ENCODE measurements at regions not wholly inside any gene's neighbourhood (a gene's known extent, or its start where the extent isn't known, plus 50 kb on each side); places are given as distances from the start of the nearest gene placed in this dataset.

- Histone ChIP-seq H3K36me3 (ENCODE audit: control insufficient read depth in 2 of 2, insufficient read depth in 1 of 2, low read length in 2 of 2) (no peaks in the 10 kb centered on the region), H3K27ac (ENCODE audit: extremely low read depth, low read depth, low read length) (no peak overlapping the region), H3K4me3 (ENCODE audit: low read depth, low read length) (no peak overlapping the region), H3K9me3 (ENCODE audit: control insufficient read depth, insufficient read depth, low read depth, low read length) (no peaks in the 10 kb centered on the region), H3K4me1 (ENCODE audit: control insufficient read depth, insufficient read depth, low read length) (no peaks in the 10 kb centered on the region)
- ChIA-PET CTCF (interaction anchor here (0.6 kb wide), 1 partner anchor 144 kb away, joined by 4 read pairs; no protein-coding TSS in a partner anchor), POLR2A (no interaction called here)
- no peak for TF ChIP-seq KLF10 (tag by site-specific recombination; IDR thresholded peaks at IDR 0.05)
- no peak for TF ChIP-seq ZNF521 (tag by site-specific recombination; IDR thresholded peaks at IDR 0.05)
- TF ChIP-seq ZNF777 (tag by site-specific recombination; IDR thresholded peaks at IDR 0.05; ENCODE audit: borderline replicate concordance), result no peak
- TF ChIP-seq ZNF701 (tag by site-specific recombination; IDR thresholded peaks at IDR 0.05), result no peak
- no peak for TF ChIP-seq ZNF19 (tag by site-specific recombination; IDR thresholded peaks at IDR 0.05; ENCODE audit: low read depth)
- TF ChIP-seq ZNF155 (tag by site-specific recombination; IDR thresholded peaks at IDR 0.05), result no peak
- no peak for TF ChIP-seq ZNF548 (tag by site-specific recombination; IDR thresholded peaks at IDR 0.05)
- no peak for TF ChIP-seq ZNF664 (tag by site-specific recombination; IDR thresholded peaks at IDR 0.05)
- TF ChIP-seq KLF1 (tag by site-specific recombination; IDR thresholded peaks at IDR 0.05), result no peak
- no peak for TF ChIP-seq PATZ1 (tag by site-specific recombination; IDR thresholded peaks at IDR 0.05)
- no peak for TF ChIP-seq ZNF292 (tag by site-specific recombination; IDR thresholded peaks at IDR 0.05; ENCODE audit: borderline replicate concordance, low read depth)
- no peak for TF ChIP-seq ZNF48 (tag by site-specific recombination; IDR thresholded peaks at IDR 0.05)
- TF ChIP-seq ZSCAN4 (tag by site-specific recombination; IDR thresholded peaks at IDR 0.05), result no peak
- no peak for TF ChIP-seq ZNF138 (tag by site-specific recombination; IDR thresholded peaks at IDR 0.05; ENCODE audit: borderline replicate concordance)
- TF ChIP-seq ZNF302 (tag by site-specific recombination; IDR thresholded peaks at IDR 0.05; ENCODE audit: low read depth), result no peak
- no peak for TF ChIP-seq ZNF311 (tag by site-specific recombination; IDR thresholded peaks at IDR 0.05; ENCODE audit: borderline replicate concordance)
- no peak for TF ChIP-seq ZNF692 (tag by site-specific recombination; IDR thresholded peaks at IDR 0.05)
Observed at GRCh38 chrX:43479070-43479469, 177.0 kb upstream of the MAOA start.

- ChIA-PET CTCF (interaction anchor here (0.7 kb wide), 1 partner anchor 222 kb away, joined by 3 read pairs; no protein-coding TSS in a partner anchor), POLR2A (no interaction called here)
- Histone ChIP-seq H3K9me3 (ENCODE audit: control insufficient read depth, insufficient read depth, low read depth, low read length) (no peaks in the 10 kb centered on the region), H3K4me1 (ENCODE audit: control insufficient read depth, insufficient read depth, low read length) (no peaks in the 10 kb centered on the region), H3K27ac (ENCODE audit: extremely low read depth, low read depth, low read length) (no peak overlapping the region), H3K4me3 (ENCODE audit: low read depth, low read length) (no peak overlapping the region), H3K36me3 (ENCODE audit: control insufficient read depth in 2 of 2, insufficient read depth in 1 of 2, low read length in 2 of 2) (no peaks in the 10 kb centered on the region)
- TF ChIP-seq ZNF660 (tag by site-specific recombination; IDR thresholded peaks at IDR 0.05) (no peak), ZSCAN4 (tag by site-specific recombination; IDR thresholded peaks at IDR 0.05) (no peak), ZNF292 (tag by site-specific recombination; IDR thresholded peaks at IDR 0.05; ENCODE audit: borderline replicate concordance, low read depth) (no peak), ZNF433 (tag by site-specific recombination; IDR thresholded peaks at IDR 0.05; ENCODE audit: low read depth) (no peak), ZNF146 (tag by site-specific recombination; IDR thresholded peaks at IDR 0.05) (no peak), ZNF513 (tag by site-specific recombination; IDR thresholded peaks at IDR 0.05) (no peak), HOXA7 (CRISPR knock-in tag; IDR thresholded peaks at IDR 0.05; ENCODE audit: borderline replicate concordance) (no peak), MEIS1 (CRISPR knock-in tag; IDR thresholded peaks at IDR 0.05; ENCODE audit: borderline replicate concordance) (no peak)
Observed at GRCh38 chrX:43479850-43480249, 176.2 kb upstream of the MAOA start.
